NCI-H446 (cell line): ENCODE measurements at regions not wholly inside any gene's neighbourhood (a gene's known extent, or its start where the extent isn't known, plus 50 kb on each side); places are given as distances from the start of the nearest gene placed in this dataset.
"Not testable (repeated sequence)": the region's sequence is repeated elsewhere in the genome, so short reads cannot be mapped to it uniquely, and the experiment has no call there.

Experiments used
- DNase-seq, 2 experiments: peaks; one replicate each; lab custom pipeline; 2025; lab: John Stamatoyannopoulos, UW

DNA sequence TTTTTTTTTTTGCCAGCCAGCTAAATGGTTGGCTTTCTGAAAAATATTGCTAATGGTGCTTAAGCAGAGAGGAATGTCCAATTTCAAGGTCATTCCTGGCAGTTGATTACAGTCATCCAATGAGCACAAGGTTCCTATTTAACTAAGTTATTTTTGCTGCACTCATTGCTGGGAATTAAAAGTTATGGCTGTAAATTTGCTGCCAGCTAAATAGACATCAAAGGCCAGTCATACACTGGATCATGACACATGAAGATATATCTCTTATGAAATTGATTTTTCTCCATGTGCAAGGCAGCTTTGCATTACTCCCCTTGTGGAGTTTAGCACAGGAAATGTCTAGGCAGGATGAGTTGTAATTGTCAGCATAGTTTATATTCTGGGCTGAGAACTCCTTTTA is 1898.4 kb upstream of the CELF4 start:
- no peak for DNase-seq

DNA sequence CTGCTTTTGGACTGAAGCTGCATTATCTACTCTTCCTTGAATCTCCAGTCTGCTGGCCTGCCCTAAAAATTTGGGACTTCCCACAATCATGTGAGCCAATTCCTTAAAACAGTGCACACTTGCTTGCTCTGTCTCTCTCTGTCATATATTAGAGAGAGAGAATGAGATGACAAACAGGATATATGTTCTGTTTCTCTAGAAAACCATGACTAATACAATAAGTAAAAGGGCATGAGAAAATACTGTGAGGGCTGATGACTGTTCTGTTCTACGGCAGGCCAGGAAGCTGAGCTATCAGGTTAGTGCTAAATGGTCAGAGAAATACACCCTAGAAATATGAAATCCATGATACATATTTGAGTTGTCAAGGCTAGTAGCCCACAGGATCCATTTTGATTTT is 1896.8 kb upstream of the CELF4 start:
- DNase-seq, result no peak

DNA sequence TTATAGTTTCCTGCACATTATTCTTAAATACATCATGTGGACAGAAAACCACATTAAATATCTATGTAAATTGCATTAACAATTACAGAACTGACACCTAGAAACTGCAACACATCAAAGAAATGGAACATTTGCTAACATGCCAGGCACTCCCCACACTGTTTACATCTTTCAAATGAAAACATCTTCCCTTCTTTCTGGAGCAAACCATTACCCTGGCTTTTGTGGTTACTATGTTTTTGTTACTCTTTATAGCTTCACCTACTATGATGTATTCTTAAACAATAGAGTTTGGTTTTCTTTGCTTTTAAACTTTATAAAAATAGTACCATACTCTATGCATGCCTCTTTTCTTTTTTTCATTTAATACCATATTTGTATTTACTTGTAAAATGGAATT is 1894.5 kb upstream of the CELF4 start:
- no peak for DNase-seq

DNA sequence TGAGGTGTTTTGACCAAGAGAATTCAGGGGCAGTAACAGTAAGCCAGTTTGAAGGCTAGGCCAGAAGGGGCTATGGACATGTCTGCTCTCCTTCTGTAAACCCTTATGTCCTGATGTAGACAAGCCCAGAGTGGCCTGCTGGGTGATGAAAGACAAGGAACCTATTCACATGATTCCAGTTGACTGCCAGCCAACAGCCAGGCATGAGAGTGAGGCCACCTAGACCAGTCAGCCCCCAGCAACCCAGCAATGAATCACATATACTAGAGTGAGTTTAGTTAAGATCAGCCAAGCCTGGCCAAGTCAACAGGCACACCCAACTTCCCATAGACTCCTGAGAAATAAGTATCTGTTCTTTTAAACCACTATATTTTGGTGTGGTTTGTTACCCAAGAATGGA is 1889.7 kb upstream of the CELF4 start:
- DNase-seq, result peak; percentile 16 to 77

DNA sequence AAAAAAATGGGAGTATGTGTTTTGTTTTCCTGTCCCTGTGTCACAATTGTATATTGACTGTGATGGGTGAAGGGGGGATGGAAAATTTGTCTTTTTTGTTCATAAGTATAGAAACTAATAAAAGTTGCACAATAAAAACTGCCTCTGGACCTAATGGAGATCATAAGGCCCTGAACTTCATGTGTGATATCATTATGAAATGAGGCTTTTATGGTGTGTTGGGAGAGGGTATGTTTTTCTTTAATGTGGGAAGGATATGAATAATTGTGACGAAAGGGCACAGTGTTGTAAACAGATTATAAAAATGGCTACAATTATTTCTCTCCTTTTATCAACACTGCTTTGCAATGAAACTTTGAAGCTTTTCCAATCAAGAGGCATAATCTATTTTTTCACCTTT is 1889.3 kb upstream of the CELF4 start:
- DNase-seq, result no peak

DNA sequence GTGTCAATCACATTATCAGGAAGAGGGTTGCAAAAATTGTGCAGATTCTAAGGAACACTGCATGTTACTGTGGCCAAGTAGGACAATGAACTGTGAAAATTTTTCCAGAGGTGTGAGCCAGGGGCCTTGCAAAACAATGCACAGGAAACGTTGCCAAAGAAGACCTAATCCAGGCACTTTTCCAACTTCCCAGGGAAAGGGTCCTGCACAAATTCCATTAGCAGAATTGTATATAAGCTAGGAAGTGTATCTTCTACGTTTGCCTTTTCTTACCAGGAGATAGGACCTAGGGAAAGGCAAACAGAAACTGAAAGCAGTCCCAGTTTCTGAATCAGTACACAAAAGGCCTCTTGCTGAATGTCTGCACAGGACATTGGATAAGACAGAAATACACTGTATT is 1888.3 kb upstream of the CELF4 start:
- DNase-seq, result peak in 1 of 2 experiments; percentile 44

DNA sequence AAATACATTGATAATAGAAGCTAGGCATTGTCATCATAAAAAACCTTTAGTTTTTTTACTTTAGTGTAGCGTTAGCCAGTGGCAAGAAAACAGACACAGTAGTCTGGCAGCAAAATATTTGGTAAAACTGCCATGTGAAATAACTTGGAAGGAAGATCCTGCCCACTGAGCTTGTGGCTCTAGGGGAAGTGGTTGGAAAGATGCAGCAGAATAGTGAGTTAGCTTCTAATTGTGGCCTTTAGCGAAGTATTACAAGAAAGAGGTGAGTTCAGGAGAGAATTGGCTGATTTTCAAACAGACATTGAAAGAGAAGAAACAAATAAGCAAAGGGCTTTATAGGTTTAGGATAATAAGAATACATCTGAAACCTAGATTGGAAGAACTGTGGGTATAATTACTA is 1887.8 kb upstream of the CELF4 start:
- DNase-seq, result no peak

DNA sequence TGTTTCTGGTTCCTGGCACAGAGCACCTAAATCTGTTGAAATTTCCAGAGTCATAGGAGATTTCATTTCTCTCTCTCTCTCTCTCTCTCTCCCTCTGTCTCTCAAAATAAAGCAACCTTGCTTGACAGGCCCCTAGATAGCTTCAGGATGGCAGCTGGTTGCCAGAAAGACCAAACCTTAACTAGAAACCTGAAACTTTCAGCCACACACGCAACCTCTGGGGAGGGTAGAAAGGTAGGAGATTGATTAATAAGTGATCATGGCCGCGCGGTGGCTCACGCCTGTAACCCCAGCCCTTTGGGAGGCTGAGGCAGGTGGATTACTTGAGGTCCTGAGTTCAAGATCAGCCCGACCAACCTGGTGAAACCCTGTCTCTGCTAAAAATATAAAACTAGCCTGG is 1885.4 kb upstream of the CELF4 start:
- DNase-seq, result no peak

DNA sequence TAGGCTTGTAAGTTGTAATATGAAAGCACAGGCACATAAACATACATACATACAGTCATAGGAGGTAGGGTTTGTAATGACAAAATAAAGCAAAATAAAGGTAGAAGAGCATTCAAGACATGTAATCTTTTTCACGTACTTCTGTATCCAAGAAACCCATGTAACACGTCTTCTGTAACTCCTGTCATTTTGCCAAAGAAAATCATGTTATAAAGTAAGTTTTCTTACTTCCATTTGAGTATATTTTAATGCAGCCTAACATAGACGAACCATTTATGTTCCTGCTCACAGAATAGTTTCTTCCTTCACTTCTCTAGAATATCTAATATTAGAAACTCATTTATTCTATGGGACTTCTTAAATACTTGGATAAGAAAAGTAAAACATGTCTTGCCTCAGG is 1884.0 kb upstream of the CELF4 start:
- DNase-seq, result no peak

DNA sequence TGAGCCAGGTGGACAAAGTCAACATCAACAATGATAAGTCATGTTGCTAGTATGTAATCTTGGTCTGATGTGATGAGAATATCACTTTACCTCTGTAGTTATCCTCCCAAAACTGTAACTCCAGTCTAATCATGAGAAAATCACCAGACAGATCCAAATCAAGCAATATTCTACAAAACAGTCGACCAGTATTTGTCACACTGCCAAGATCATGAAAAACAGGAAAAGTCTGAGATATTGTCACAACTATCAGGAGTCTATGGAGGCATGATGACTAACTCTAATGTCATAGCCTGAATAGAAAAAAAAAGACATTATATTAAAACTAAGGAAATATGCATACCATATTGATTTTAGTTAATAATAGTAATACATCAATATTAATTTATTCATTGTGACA is 1883.3 kb upstream of the CELF4 start:
- DNase-seq, result no peak

DNA sequence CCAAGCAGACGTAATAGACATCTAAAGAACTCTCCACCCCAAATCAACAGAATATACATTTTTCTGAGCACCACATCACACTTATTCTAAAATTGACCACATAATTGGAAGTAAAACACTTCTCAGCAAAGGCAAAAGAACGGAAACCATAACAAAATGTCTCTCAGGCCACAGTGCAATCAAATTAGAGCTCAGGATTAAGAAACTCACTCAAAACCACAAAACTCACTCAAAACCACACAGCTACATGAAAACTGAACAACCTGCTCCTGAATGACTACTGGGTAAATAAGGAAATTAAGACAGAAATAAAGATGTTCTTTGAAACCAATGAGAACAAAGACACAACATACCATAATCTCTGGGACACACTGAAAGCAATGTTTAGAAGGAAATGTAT is 1879.4 kb upstream of the CELF4 start:
- DNase-seq, result not testable (repeated sequence)

DNA sequence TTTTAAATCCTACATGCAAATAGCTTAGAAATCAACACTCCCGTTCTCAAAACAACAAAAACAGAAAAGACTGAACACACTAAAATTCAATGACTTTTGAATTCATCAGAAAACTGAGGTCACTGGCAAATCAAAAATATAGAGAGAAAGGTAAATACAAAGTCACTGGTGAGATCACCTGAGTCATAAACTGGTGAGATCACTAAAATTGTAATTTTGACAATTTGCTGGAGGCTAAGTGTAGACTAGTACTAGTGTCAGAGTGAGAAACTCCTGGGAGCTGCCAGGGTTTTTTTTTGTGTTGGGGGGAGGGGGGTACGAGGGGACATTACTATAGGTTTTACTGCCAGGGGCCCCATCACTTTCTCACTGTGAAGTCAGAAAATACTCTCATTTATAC is 1876.0 kb upstream of the CELF4 start:
- no peak for DNase-seq

DNA sequence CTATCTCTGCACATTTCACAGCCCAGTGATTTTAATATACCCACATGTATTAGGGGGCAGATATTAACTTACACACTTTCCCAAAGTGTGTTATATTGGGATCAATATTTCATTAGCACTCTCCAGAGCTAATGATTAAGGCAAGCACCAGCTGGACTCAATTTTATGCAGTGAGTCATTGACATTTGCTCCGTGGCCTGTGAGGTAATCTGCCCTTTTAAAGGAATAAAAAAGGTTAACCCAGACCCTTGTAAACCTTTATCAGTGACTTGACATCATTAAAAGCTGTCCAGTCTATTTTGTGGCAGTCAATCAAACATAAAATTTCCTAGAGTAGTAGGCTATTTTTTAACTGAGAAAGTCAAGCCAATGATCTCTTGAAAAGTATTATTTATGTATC is 1870.4 kb upstream of the CELF4 start:
- DNase-seq, result no peak

DNA sequence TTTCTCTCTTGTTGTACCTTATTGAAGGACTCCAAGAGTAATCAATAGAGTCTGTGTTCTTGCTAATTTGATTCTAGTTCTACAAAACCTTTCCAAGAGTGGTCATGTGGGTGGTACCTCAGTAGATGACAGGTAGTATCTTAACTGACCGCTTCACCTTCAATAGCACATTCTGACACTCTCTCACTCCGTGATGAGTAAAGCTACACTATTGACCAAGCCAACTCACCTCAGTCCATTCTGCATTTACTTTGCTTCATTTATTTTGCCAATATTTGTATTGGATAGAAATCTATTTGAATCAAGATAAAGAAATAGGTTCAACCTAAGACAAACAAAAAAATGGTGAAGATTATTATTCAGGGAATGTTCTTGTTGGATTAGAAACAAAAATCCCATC is 1869.6 kb upstream of the CELF4 start:
- no peak for DNase-seq

DNA sequence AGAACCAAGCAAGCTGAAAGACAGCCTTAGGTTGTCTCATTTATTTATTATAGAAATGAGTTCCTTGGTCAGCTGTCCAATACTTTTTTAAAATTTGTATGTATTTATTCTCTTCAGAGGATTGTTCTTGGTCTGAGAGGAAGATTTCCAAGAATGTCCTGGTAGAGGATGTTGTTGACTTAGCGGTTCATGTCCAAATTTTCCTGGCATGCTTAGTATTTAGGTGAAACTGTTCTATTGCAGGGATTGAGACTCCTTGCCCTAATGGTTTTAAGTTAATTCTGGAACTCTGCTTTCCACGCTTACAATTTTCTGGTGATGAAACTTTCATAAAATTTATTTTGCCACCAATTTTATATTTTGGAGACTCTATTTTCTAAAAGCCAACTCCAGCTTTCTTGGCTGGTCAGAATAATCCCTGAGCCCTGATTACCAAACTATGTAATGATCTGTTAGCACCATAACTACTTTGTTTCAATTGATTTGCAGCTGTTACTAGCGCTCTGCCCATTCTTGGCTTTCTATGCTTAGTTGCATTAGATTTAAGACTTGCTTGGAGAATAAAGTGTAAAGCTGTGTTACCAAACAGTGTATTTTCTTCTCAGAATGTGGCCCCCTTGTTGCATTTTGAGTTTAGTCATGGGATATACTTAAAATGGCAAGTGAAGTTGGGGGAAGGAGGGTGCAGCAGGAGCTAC is 1868.8 kb upstream of the CELF4 start:
- DNase-seq, result no peak

DNA sequence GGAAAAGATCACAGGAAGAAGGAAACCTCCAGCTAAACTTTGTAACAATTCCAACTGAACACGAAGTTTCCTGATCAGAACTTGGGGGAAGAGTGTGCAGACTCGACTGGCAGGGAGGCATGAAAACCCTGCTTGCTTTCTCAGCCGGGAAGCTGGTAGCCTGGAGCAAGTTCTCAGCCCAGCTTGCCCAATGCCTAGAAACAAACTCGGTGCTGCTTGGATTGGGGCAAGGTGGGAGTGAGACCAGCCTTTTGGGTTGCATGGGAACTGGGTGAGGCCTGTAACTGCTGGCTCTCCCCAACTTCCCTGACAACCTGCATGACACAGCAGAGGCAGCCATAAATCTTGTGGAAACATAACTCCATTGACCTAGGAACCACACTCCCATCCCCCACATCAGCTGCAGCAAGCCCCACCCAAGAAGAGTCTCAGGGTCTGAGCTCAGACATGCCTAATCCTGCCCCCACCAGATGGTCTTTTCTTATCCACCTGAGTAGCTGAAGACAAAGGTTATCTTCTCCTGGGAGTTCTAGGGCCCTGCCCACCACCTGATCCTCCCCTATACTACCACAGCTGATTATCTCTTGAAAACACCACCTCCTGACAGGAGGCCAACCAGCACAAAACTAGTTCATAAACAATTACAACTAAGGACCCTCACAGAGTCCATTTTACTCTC is 1859.7 kb upstream of the CELF4 start:
- DNase-seq, result no peak

DNA sequence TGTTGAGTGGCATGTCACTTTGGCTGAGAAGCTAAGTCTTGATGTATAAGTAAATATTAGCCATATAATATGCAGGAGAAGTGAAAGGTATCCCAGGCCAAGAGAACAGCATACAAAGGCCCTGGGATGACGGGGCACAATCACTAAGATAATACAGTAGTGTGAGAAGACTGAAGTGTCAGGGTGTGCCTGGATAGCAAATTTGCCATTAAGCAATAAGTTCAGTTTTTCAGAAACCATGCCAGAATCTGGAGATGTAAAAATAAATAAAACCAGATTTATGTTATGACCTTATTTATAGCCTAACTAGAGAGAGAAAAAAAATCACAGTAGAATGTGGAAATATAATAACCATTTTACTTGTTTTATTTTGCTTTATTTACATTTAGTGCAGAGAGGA is 1858.7 kb upstream of the CELF4 start:
- DNase-seq, result no peak

DNA sequence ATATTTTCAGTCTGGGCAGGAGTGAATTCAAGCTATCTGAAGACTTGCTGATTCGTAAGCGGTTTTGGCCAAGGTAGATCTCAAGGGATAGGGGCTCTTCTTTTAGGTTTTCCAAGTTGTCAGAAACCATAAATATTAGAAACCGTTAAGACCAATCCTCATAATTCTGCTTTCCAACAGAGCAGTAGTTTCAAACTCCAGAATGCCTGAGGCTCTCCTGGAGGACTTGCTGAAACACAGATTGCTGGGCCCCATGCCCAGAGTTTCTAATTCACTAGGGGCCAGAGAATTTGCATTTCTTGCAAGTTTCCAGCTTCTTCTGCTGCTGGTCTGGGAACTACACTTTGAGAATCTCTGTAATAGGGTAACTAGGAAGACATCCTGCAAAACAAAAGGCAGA is 1855.7 kb upstream of the CELF4 start:
- peak in 1 of 2 experiments; percentile 73 for DNase-seq

DNA sequence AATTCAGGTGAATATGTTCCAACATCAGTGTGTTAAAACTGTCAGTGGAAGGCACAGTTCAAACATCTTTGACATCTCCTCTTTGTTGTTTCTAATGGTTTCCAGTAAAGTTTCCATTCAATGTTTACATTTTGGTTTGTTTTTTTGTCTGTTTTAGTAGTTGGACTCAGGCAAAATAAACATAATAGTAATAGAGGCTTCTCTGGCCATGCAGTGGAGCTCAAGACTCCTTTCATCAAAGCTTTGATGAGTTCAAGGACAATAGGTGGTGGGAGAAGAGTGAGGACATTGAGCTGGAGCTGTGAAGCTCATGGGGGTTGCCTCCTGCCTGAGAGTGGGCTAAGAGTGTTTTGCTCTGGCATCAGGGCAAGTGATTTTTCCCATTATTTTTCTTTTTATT is 1853.7 kb upstream of the CELF4 start:
- no peak for DNase-seq

DNA sequence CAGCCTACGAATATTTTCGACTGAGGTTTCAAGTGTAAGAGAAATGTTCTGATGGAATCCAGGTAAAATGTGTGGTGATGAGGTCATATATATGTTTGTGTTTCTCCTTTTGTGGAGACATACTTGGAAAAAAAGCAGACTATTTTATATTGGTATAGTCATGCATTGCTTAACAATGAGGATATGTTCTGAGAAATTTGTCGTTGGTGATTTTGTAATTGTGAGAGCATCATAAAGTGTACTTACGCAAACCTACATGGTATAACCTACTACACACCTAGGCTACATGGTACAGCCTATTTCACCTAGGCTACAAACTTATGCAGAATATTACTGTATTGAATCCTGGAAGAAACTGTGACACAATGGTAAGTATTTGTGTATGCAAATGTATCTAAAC is 1849.9 kb upstream of the CELF4 start:
- DNase-seq, result no peak

DNA sequence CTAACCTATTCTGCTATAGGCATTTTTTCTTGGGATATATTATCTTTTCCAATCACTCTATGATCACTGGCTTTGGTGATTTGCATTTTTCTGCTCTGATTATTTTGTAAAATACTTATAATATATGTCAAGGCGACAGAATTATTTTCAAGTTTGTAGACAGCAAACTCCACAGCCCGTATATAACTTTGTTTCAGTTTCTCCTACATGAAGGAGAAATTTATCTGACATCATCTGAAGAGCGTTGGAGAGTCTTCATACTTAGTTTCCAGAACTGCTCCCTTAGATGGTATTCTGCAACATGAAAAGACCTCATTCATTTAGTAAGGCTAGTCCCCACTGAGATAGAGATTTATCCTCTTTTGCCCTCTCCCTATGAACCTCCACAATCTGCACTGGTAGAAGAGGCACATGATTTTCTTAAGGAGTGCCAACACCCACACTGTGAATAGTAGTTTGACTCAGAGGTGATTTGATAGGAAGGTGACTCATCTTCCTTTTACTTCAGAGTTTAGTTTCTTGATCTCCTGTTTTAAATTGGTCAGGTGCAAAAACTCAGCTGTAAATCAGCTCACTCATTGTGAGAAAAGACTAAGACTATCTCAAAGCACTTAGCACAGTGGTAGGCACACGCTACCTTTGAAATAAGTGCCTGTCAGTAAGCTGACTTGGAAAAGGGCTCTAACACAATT is 1848.6 kb upstream of the CELF4 start:
- no peak for DNase-seq

DNA sequence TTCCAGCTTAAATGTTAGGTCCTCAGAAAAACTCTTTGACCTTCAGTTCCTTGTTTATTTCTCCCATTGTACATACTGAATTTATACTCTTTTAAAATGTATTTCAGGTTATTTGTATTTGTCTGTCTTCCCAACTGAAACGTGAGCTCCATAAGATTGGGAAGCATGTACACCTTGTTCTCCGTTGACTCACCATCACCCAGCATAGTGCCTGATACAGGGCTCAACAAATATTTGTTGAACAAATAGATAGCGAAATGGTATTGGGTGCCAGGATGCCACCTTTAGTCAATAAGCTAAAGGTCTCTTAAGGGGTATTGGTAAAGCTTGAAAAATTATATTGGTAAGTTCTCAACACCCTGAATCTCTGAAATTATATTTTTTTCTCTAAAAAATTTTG is 1841.3 kb upstream of the CELF4 start:
- DNase-seq, result no peak

DNA sequence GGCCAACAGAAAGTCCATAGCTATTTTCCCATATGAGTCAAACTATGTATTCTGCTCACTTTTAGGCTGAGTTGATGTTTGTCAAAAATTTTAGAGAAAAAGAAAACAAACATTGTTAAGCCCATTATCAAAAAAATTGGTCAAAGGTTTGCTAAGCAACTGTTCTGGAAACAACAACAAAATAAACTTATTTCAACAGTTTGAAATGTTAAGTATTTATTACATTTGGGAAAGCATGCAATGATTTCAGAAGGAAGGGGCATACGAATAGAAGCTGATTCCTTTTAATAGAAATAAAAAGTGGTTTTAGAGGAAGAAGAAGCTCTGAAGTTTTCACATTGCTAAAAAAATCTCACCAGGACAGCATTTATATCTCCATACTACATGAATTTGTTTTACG is 1837.5 kb upstream of the CELF4 start:
- DNase-seq, result no peak

DNA sequence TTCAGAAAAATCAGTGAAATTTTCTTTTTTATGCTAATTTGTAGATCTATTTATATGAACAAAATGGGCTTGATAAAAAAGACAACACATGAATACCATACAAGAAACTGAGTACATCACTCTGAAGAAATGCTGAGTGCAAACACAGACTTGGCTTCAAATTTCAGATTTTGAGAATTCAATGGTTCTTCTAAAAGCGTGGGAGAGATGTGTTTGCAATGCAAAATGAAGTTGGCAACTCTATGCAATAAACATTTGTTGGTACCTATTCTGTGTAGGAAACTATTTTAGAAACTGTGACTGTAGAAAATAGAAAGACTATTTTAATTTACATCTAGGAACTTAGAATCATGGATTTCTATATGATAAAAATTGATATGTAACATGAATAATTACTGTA is 1834.1 kb upstream of the CELF4 start:
- no peak for DNase-seq
